ENCODE measurements at regions not wholly inside any gene's neighbourhood (a gene's known extent, or its start where the extent isn't known, plus 50 kb on each side); places are given as distances from the start of the nearest gene placed in this dataset.

GRCh38 chr18:47749600-47749973 is 180.9 kb downstream of the SMAD2 start:
- no peaks in the 10 kb centered on the region for H3K27me3 ChIP-seq (ENCODE audit: control insufficient read depth, low read length)
- no peaks in the 10 kb centered on the region for H3F3A ChIP-seq (ENCODE audit: control insufficient read depth, insufficient read depth)
- no peak for TF ChIP-seq EZH2phosphoT487 (IDR thresholded peaks at IDR 0.05; ENCODE audit: borderline replicate concordance, low read length)
- TF ChIP-seq, protein P1, sequence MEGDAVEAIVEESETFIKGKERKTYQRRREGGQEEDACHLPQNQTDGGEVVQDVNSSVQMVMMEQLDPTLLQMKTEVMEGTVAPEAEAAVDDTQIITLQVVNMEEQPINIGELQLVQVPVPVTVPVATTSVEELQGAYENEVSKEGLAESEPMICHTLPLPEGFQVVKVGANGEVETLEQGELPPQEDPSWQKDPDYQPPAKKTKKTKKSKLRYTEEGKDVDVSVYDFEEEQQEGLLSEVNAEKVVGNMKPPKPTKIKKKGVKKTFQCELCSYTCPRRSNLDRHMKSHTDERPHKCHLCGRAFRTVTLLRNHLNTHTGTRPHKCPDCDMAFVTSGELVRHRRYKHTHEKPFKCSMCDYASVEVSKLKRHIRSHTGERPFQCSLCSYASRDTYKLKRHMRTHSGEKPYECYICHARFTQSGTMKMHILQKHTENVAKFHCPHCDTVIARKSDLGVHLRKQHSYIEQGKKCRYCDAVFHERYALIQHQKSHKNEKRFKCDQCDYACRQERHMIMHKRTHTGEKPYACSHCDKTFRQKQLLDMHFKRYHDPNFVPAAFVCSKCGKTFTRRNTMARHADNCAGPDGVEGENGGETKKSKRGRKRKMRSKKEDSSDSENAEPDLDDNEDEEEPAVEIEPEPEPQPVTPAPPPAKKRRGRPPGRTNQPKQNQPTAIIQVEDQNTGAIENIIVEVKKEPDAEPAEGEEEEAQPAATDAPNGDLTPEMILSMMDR (IDR thresholded peaks at IDR 0.05; ENCODE audit: low read depth, low read length, poor library complexity, severe bottlenecking) = no peak
- H3K4me2 ChIP-seq (ENCODE audit: low read length) = no peak overlapping the region
- H3K4me3 ChIP-seq (ENCODE audit: low read length) = no peak overlapping the region
- H3K79me2 ChIP-seq (ENCODE audit: control insufficient read depth, low read length) = no peaks in the 10 kb centered on the region
- H3K9me2 ChIP-seq (replicated peaks; ENCODE audit: control insufficient read depth, low read length) = no peaks in the 10 kb centered on the region
- H4K20me1 ChIP-seq (ENCODE audit: control insufficient read depth, insufficient read depth, low read depth, low read length) = no peaks in the 10 kb centered on the region
- no peak overlapping the region for H3K27ac ChIP-seq (ENCODE audit: low read depth, low read length)
- no peaks in the 10 kb centered on the region for H3K36me3 ChIP-seq (ENCODE audit: control insufficient read depth, low read length)
- H3K4me1 ChIP-seq (ENCODE audit: control insufficient read depth, low read length) = no peaks in the 10 kb centered on the region
- no peaks in the 10 kb centered on the region for H3K9me3 ChIP-seq (ENCODE audit: control insufficient read depth, insufficient read depth, low read length)

DNA sequence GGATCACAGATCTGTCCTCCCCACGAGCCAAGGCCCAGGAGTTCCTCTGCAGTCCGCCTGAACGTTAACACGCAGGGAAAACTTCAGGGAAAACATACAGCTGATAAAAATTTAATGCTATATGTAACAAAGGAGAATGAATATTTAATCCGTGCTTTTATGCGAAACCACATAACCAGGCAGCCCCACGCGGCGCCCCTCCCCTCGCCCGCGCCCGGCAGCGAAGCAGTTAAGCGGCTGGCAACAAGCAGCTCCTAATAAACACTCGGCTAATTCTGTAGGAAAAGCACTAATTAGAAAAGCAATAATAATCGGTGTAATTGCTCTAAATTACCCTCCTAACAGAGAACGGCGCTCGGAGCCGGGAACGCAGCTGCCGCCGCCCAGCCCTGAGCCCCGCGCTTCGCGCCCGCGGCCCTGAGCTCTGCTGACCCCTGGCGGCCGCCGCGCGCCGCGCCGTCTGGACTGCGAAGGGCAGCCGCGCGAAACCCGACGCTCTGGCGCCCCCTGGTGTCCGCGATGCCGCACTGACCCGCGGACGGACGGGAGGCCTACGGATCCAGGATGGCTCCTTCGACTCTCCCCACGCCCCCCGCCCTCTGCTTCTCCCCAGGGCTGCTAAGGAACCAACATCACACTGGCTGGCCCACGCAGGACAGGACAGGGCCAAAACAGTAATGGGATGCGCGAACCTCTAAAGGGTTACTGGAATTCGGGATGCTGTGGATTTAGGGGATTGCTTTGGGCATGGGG is 181.4 kb downstream of the SMAD2 start:
- Histone ChIP-seq H3K9me3 (ENCODE audit: control insufficient read depth, insufficient read depth, low read length) (no peaks in the 10 kb centered on the region), H4K20me1 (ENCODE audit: control insufficient read depth, insufficient read depth, low read depth, low read length) (no peaks in the 10 kb centered on the region), H3K9me2 (replicated peaks; ENCODE audit: control insufficient read depth, low read length) (no peaks in the 10 kb centered on the region), H3K27ac (ENCODE audit: low read depth, low read length) (no peak overlapping the region), H3K79me2 (ENCODE audit: control insufficient read depth, low read length) (no peaks in the 10 kb centered on the region), H3K4me1 (ENCODE audit: control insufficient read depth, low read length) (no peaks in the 10 kb centered on the region), H3K4me2 (ENCODE audit: low read length) (no peak overlapping the region), H3K27me3 (ENCODE audit: control insufficient read depth, low read length) (no peaks in the 10 kb centered on the region), H3K4me3 (ENCODE audit: low read length) (no peak overlapping the region), H3K36me3 (ENCODE audit: control insufficient read depth, low read length) (no peaks in the 10 kb centered on the region), H3F3A (ENCODE audit: control insufficient read depth, insufficient read depth) (no peaks in the 10 kb centered on the region)
- no peak for TF ChIP-seq EZH2phosphoT487 (IDR thresholded peaks at IDR 0.05; ENCODE audit: borderline replicate concordance, low read length)
- TF ChIP-seq, protein P1 (IDR thresholded peaks at IDR 0.05; ENCODE audit: low read depth, low read length, poor library complexity, severe bottlenecking) = peak; percentile 88

DNA sequence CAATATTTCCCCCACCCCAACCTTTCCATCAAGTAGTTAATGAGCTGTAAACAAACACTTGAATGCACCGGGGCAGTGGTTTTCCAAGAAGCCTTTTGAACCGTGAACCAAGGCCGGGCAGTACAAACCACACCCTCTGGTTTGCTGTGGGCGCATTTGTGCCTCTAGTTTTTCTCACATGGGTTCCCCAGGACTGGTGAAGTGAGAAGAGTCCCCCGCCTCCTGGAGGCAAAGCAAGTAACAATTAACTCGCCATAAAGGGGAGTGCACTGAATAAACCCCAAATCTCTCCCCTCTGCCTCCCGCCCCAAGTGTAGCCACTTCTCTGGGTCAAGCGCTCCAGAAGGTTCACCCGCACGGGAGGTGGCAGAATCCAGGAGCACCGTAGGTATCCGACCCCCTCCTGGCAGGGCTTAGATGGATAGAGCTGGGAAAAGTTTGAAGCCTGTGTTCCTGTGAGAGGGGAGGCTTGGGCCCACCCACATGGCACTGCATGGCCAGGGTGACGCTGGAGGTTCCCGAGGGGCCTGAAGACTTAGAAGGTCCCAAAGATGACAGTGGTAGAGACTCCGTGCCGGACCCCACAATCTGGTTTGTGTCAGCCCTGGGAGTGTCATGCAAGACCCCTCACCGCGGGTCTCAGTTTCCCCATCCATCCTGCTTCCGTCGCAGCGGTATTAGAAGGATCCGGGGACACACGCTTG is 182.2 kb downstream of the SMAD2 start:
- Histone ChIP-seq H4K20me1 (ENCODE audit: control insufficient read depth, insufficient read depth, low read depth, low read length) (no peaks in the 10 kb centered on the region), H3K36me3 (ENCODE audit: control insufficient read depth, low read length) (no peaks in the 10 kb centered on the region), H3K9me2 (replicated peaks; ENCODE audit: control insufficient read depth, low read length) (no peaks in the 10 kb centered on the region), H3K4me2 (ENCODE audit: low read length) (no peak overlapping the region), H3K27ac (ENCODE audit: low read depth, low read length) (no peak overlapping the region), H3F3A (ENCODE audit: control insufficient read depth, insufficient read depth) (no peaks in the 10 kb centered on the region), H3K4me3 (ENCODE audit: low read length) (no peak overlapping the region), H3K9me3 (ENCODE audit: control insufficient read depth, insufficient read depth, low read length) (no peaks in the 10 kb centered on the region), H3K4me1 (ENCODE audit: control insufficient read depth, low read length) (no peaks in the 10 kb centered on the region), H3K79me2 (ENCODE audit: control insufficient read depth, low read length) (no peaks in the 10 kb centered on the region), H3K27me3 (ENCODE audit: control insufficient read depth, low read length) (no peaks in the 10 kb centered on the region)
- TF ChIP-seq EZH2phosphoT487 (IDR thresholded peaks at IDR 0.05; ENCODE audit: borderline replicate concordance, low read length) = no peak
- TF ChIP-seq, protein P1 (IDR thresholded peaks at IDR 0.05; ENCODE audit: low read depth, low read length, poor library complexity, severe bottlenecking) = no peak

Data from DOHH2 (cell line).